HEK293 (cell line): ENCODE measurements at regions not wholly inside any gene's neighbourhood (a gene's known extent, or its start where the extent isn't known, plus 50 kb on each side); places are given as distances from the start of the nearest gene placed in this dataset.

Source experiments
- AEBP2 ChIP-seq: fragments of 450-650 bp; formaldehyde crosslinking; IDR thresholded peaks from 2 replicates; pipeline ENCODE4 v1.5.1; 2016; ENCODE audit warnings: missing biosample characterization, missing genetic modification characterization, borderline replicate concordance
- CTCF ChIP-seq: fragments of 450-650 bp; formaldehyde crosslinking; IDR thresholded peaks from 2 replicates; pipeline ENCODE4 v1.5.1; 2016; ENCODE audit warnings: missing biosample characterization, missing genetic modification characterization
- REST ChIP-seq: fragments of 450-650 bp; formaldehyde crosslinking; IDR thresholded peaks from 2 replicates; pipeline ENCODE4 v1.5.1; 2016; ENCODE audit warnings: missing biosample characterization, missing genetic modification characterization
- SETDB1 ChIP-seq: IDR thresholded peaks from one replicate; pipeline ENCODE4 v1.6.1; 2017; ENCODE audit warnings: mild to moderate bottlenecking, low read length, moderate library complexity, mixed read lengths; ENCODE audit not compliant: insufficient read length
- ZBTB26 ChIP-seq: fragments of 450-650 bp; formaldehyde crosslinking; optimal IDR thresholded peaks from 2 replicates; pipeline ENCODE3; 2016; ENCODE audit warnings: missing biosample characterization, mild to moderate bottlenecking, missing genetic modification characterization
- ZFP37 ChIP-seq: fragments of 450-650 bp; formaldehyde crosslinking; IDR thresholded peaks from 2 replicates; pipeline ENCODE4 v1.5.1; 2016; ENCODE audit warnings: missing biosample characterization, missing genetic modification characterization
- ZNF174 ChIP-seq: fragments of 450-650 bp; formaldehyde crosslinking; IDR thresholded peaks from 2 replicates; pipeline ENCODE4 v1.5.0; 2017; ENCODE audit warnings: missing biosample characterization, mild to moderate bottlenecking, missing genetic modification characterization
- ZNF274 ChIP-seq, 2 experiments: fragments of 200-500 bp in 1 of 2; fragments of 450-650 bp in 1 of 2; sonication (Bioruptor generic) in 1 of 2; formaldehyde crosslinking in 1 of 2; IDR thresholded peaks; 2 replicates each; pipeline versions ENCODE4 v1.5.1 to v1.6.1; 2014 to 2016; ENCODE audit warnings: borderline replicate concordance in 1 of 2, inconsistent platforms in 1 of 2, low read length in 1 of 2, missing biosample characterization in 1 of 2, missing genetic modification characterization in 1 of 2
- ZNF311 ChIP-seq: fragments of 450-650 bp; formaldehyde crosslinking; IDR thresholded peaks from 2 replicates; pipeline ENCODE4 v1.5.1; 2017; ENCODE audit warnings: missing biosample characterization, missing genetic modification characterization, borderline replicate concordance
- ZNF426 ChIP-seq: fragments of 450-650 bp; formaldehyde crosslinking; IDR thresholded peaks from 2 replicates; pipeline ENCODE4 v1.5.1; 2017; ENCODE audit warnings: missing biosample characterization, missing genetic modification characterization, mild to moderate bottlenecking, inconsistent platforms, moderate library complexity
- ZNF510 ChIP-seq: fragments of 450-650 bp; formaldehyde crosslinking; IDR thresholded peaks from 2 replicates; pipeline ENCODE4 v1.5.1; 2018; ENCODE audit warnings: mild to moderate bottlenecking, missing genetic modification characterization, missing biosample characterization; ENCODE audit not compliant: insufficient replicate concordance
- ZNF776 ChIP-seq: fragments of 450-650 bp; formaldehyde crosslinking; IDR thresholded peaks from 2 replicates; pipeline ENCODE4 v1.5.0; 2017; ENCODE audit warnings: missing biosample characterization, missing genetic modification characterization, borderline replicate concordance
- ZNF785 ChIP-seq: fragments of 450-650 bp; formaldehyde crosslinking; IDR thresholded peaks from 2 replicates; pipeline ENCODE4 v1.5.1; 2016; ENCODE audit warnings: missing biosample characterization, missing genetic modification characterization
- ZSCAN23 ChIP-seq: fragments of 450-650 bp; formaldehyde crosslinking; IDR thresholded peaks from 2 replicates; pipeline ENCODE4 v1.5.1; 2016; ENCODE audit warnings: missing biosample characterization, missing genetic modification characterization

- TF ChIP-seq ZFP37 (tag by site-specific recombination) (no peak), REST (no peak), CTCF (tag by site-specific recombination) (no peak), ZNF426 (tag by site-specific recombination) (no peak), SETDB1 (no peak), ZSCAN23 (tag by site-specific recombination) (no peak), ZNF785 (tag by site-specific recombination) (no peak), ZNF274 (IDR thresholded peaks at IDR 0.05; ENCODE audit: low read length) (no peak), ZNF274 (tag by site-specific recombination; IDR thresholded peaks at IDR 0.05; ENCODE audit: borderline replicate concordance) (no peak), AEBP2 (tag by site-specific recombination) (no peak), ZNF311 (tag by site-specific recombination) (no peak), ZNF776 (no peak), ZNF174 (no peak), ZBTB26 (tag by site-specific recombination) (no peak), ZNF510 (tag by site-specific recombination) (no peak)
Observed at GRCh38 chr4:176898791-176899190, 106.1 kb upstream of the VEGFC start.
